GM10248 (cell line): ENCODE measurements at regions not wholly inside any gene's neighbourhood (a gene's known extent, or its start where the extent isn't known, plus 50 kb on each side); places are given as distances from the start of the nearest gene placed in this dataset.

ENCODE experiments used
- CTCF ChIA-PET: fragments of 300-600 bp; sonication (Branson Sonifier 250); formaldehyde crosslinking; extraction: SDS; loops from one replicate; lab custom pipeline; 2021; ENCODE audit warnings: antibody characterized with exemption; lab: Yijun Ruan, JAX
- POLR2A ChIA-PET: fragments of 350-650 bp; sonication (Branson Sonifier 250); formaldehyde crosslinking; extraction: SDS; loops from one replicate; lab custom pipeline; 2020; ENCODE audit warnings: antibody characterized with exemption; lab: Yijun Ruan, JAX
- DNase-seq: peaks from one replicate; pipeline ENCODE4 v3.0.0; 2012; ENCODE audit errors: extremely low spot score
- CTCF ChIP-seq: IDR thresholded peaks from 2 replicates; pipeline ENCODE4 v1.5.1; 2012; ENCODE audit warnings: mild to moderate bottlenecking, low read depth; ENCODE audit errors: extremely low read depth, missing control alignments, control extremely low read depth

DNA sequence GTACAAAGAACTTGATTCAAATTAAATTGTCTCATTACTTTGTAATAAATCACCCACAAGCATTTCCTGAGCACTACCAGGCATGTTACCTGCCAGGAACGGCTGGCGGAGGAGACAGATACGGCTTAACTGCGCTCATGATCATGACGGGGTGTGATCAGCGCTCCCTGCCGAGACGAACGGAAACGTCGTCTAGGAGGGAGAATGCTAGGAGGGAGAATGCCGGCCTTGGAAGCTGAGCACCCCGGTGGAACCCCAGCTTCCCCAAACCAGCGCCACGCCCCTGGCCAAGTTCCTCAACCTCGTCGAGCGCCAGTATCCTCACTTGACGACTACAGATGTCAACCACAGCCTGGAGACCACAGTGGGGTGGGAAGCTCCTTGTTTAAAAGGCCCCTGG is 272.8 kb downstream of the CTTN start:
- ChIA-PET CTCF (no interaction called here), POLR2A (no interaction called here)
- TF ChIP-seq CTCF, result no peak
- DNase-seq, result no peak

DNA sequence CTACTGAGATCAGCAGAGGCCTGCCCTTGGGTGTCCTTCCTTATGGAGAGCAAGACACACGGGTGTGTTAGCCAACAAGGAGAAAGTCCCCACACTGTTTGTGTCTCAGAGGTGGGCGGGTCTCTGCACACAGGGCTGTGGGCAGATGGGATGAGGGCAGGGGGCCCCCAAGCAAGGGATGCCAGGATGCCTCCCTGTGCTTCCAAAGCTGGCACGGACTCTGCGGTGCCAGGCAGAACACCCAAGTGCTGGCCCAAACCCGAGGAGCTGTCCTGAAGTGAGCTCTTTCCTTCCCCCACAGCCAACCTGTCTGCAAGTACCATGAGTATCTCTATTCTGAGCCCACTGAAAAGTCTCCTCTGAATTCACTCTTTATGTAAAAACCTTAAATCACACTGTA is 273.3 kb downstream of the CTTN start:
- ChIA-PET CTCF (no interaction called here), POLR2A (no interaction called here)
- no peak for TF ChIP-seq CTCF
- DNase-seq, result no peak

- TF ChIP-seq CTCF, result no peak
- ChIA-PET POLR2A (no interaction called here), CTCF (no interaction called here)
- DNase-seq, result no peak
These were observed 274.8 kb downstream of the CTTN start for GRCh38 chr11:70672991-70673653.

- no peak for DNase-seq
- ChIA-PET POLR2A (no interaction called here), CTCF (no interaction called here)
- no peak for TF ChIP-seq CTCF
These were observed 276.3 kb downstream of the CTTN start for GRCh38 chr11:70674605-70675004.

DNA sequence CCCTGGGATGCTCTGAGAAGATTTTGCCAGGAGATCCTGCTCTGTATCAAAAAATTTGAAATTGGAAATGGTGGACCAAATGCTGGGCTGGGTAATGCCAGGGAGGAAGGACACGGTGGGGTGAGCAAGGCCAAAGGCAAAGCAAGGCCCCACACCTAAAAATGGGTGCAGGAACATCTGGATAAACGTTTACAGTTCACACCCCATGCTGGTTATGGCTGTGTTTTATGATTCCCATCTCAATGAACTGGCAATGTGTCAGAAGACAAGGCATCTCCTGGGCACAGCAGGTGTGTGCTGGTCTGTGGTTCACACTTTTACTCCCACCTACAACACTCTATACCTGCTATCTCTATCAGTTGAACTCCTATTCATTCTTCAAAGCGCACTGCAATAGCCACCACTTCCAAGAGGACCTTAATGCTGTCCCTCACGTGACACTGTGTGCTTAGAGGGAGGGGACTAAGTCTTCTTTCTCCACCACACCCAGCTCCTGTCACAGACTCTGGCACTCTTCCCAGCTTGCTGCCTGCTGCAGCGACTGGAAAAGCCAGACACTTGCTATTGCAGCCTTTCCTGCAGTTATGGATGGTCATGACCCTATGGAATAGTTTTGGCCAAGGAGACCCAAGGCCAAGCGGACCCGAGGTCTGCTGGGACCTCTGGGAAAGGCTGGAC is 277.5 kb downstream of the CTTN start:
- ChIA-PET CTCF (no interaction called here), POLR2A (no interaction called here)
- TF ChIP-seq CTCF, result no peak
- no peak for DNase-seq

DNA sequence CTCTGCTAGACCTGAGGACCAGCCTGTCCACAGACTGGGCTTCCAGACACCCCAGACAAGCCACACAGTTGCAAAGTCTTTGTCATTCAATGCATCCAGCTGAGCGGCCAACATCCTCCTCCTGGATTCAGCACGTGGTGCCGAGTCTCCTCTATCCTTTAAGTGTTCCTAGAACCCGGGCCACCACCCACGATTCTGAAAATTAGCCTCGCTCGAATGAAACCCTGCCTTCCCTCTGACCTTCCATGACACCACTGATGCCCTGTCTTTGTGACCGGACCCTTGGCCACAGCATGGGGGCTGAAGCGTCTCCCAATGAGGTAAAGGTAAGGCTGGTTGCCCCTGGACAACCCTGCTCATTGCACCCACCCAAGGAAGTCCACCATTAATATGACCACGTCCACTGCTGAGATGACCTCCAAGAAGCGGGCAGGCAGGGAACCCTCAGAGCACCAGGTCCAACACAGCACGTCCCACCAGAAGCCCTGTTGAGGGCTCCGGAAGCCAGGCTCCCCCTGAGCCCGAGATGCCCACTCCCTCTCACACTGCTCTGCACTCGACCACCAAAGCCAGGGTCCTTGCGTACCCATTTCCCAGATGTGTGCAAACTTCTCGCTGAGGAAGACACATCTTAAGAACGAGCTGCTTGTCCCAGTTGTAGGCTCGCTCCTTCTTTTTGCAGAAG is 279.0 kb downstream of the CTTN start:
- TF ChIP-seq CTCF, result no peak
- POLR2A ChIA-PET, result no interaction called here
- no peak for DNase-seq
- CTCF ChIA-PET, result no interaction called here
